HG03039 (cell line): ENCODE measurements at regions not wholly inside any gene's neighbourhood (a gene's known extent, or its start where the extent isn't known, plus 50 kb on each side); places are given as distances from the start of the nearest gene placed in this dataset.
"Not testable (repeated sequence)": the region's sequence is repeated elsewhere in the genome, so short reads cannot be mapped to it uniquely, and the experiment has no call there.

ENCODE experiments used
- ATAC-seq: cut with Tn5 transposase; IDR thresholded peaks from one replicate; pipeline ENCODE4 v1.9.1; 2021; ENCODE audit warnings: mild to moderate bottlenecking, moderate library complexity; ENCODE audit not compliant: unreplicated experiment

GRCh38 chr17:33873201-33873617 lies 381.9 kb upstream of the CCL2 start:
- no peak for ATAC-seq

GRCh38 chr17:33874617-33875060 lies 380.4 kb upstream of the CCL2 start:
- ATAC-seq: no peak

GRCh38 chr17:33875973-33876372 lies 379.1 kb upstream of the CCL2 start:
- ATAC-seq: no peak

GRCh38 chr17:33882273-33882672 lies 372.8 kb upstream of the CCL2 start:
- ATAC-seq: not testable (repeated sequence)

- not testable (repeated sequence) for ATAC-seq
Observed at GRCh38 chr17:33882677-33883076, 372.4 kb upstream of the CCL2 start.

GRCh38 chr17:33888455-33888854 lies 366.6 kb upstream of the CCL2 start:
- ATAC-seq: no peak

- no peak for ATAC-seq
Observed at GRCh38 chr17:33889040-33889439, 366.0 kb upstream of the CCL2 start.

GRCh38 chr17:33889766-33890165 lies 365.3 kb upstream of the CCL2 start:
- no peak for ATAC-seq

- no peak for ATAC-seq
Observed at GRCh38 chr17:33892717-33893591, 362.1 kb upstream of the CCL2 start.

GRCh38 chr17:33895491-33895890 lies 359.6 kb upstream of the CCL2 start:
- ATAC-seq: no peak

- no peak for ATAC-seq
Observed at GRCh38 chr17:33896263-33896662, 358.8 kb upstream of the CCL2 start.

GRCh38 chr17:33901085-33901484 lies 354.0 kb upstream of the CCL2 start:
- no peak for ATAC-seq

GRCh38 chr17:33902901-33903449 lies 352.1 kb upstream of the CCL2 start:
- no peak for ATAC-seq

GRCh38 chr17:33904476-33904875 lies 350.6 kb upstream of the CCL2 start:
- ATAC-seq: no peak

GRCh38 chr17:33905338-33905800 lies 349.7 kb upstream of the CCL2 start:
- no peak for ATAC-seq

- no peak for ATAC-seq
Observed at GRCh38 chr17:33908363-33909064, 346.6 kb upstream of the CCL2 start.

- ATAC-seq: no peak
Observed at GRCh38 chr17:33910200-33910857, 344.8 kb upstream of the CCL2 start.

- ATAC-seq: no peak
Observed at GRCh38 chr17:33914125-33914524, 341.0 kb upstream of the CCL2 start.

- no peak for ATAC-seq
Observed at GRCh38 chr17:33922971-33923370, 332.1 kb upstream of the CCL2 start.

GRCh38 chr17:33924104-33924503 lies 331.0 kb upstream of the CCL2 start:
- ATAC-seq: no peak

- no peak for ATAC-seq
Observed at GRCh38 chr17:33925649-33926048, 329.4 kb upstream of the CCL2 start.
